ENCODE measurements at regions not wholly inside any gene's neighbourhood (a gene's known extent, or its start where the extent isn't known, plus 50 kb on each side); places are given as distances from the start of the nearest gene placed in this dataset.

DNA sequence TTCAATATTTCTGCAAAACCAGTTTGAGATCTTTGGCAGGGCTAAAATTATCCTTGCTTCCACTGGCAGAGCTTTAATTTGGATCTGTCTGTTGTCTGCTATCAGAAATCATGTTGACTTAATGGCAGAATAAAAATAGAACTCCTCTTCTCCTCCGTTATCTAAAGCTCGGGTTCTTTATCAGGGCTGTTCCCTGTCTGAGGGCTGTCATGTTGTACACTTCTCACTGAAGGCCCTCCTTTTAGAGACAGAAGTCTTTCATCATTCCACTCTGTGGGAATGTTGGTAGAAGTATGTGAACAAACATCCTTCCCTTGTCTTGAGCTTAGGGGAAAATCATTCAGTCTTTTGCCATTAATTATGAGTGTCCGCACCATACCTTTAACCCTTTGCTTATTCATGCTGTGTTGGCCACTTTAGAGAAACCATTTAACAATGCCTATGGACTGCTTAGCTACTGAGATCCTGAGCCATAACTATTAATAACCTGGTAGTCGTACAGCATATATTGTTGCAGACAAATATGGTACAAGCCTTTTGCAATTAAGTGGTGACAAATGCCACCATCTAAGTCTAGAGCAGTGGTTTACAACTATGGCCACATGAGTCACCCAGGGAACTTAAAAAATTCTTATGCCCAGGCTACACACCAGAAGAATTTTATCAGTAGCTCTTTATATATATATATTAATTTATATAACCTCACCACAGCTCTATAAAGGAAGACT, 226.0 kb upstream of the TPM1 start:
- TF ChIP-seq, protein P1, sequence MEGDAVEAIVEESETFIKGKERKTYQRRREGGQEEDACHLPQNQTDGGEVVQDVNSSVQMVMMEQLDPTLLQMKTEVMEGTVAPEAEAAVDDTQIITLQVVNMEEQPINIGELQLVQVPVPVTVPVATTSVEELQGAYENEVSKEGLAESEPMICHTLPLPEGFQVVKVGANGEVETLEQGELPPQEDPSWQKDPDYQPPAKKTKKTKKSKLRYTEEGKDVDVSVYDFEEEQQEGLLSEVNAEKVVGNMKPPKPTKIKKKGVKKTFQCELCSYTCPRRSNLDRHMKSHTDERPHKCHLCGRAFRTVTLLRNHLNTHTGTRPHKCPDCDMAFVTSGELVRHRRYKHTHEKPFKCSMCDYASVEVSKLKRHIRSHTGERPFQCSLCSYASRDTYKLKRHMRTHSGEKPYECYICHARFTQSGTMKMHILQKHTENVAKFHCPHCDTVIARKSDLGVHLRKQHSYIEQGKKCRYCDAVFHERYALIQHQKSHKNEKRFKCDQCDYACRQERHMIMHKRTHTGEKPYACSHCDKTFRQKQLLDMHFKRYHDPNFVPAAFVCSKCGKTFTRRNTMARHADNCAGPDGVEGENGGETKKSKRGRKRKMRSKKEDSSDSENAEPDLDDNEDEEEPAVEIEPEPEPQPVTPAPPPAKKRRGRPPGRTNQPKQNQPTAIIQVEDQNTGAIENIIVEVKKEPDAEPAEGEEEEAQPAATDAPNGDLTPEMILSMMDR (IDR thresholded peaks at IDR 0.05): no peak
- TF ChIP-seq ZFX (IDR thresholded peaks at IDR 0.05; ENCODE audit: borderline replicate concordance): no peak
- no peak overlapping the region for H3K27ac ChIP-seq

DNA sequence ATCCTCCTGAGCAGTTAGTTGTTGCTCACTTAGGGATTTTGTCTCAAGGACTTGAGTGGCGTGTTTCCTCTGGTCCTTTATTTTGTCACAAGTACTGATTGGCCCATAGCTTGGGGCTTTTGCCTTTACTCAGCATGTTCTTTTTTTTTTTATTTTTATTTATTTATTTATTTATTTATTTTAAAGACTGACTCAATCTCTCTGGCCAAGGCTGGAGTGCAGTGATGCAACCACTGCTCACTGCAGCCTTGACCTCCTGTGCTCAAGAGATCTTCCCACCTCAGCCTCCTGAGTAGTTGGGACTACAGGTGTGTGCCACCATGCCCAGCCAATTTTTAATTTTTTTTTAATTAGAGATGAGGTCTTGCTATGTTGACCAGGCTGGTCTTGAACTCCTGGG, 223.9 kb upstream of the TPM1 start:
- TF ChIP-seq, protein P1 (IDR thresholded peaks at IDR 0.05): no peak
- no peak for TF ChIP-seq ZFX (IDR thresholded peaks at IDR 0.05; ENCODE audit: borderline replicate concordance)

DNA sequence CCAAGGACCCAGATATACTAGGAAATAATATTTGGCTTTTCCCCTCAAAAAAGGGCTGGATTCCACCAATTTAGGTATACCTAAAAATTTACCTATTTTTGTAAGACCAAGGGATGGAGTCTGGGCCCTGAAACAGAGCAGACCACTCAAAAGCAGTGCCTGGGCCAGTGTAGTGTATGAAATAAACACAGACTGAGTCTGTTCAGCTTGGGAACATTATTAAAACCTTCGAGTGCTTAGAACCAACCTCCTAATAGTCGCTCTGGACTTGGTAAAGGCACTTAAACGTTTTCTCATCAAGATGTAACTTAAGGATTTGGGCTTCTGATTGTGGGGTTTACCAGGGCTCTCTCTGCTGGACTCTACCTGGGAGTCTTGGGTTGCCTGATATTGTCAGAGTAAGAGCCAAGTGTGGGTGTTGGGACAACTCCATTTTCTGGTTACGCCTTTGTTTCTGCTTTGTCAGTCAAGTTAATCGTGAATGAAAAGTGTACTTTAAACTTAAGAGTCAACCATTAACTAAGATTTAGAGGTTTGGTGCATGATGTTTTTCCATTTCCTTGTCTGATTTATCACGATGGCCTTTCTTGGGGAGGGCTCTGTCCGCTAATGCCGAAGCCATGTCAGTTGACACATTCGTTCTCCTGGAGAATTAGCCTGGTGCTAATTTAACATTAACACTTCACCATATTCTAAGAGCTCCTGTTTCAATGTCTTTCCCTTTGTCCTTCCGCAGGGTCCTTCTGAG, 221.0 kb upstream of the TPM1 start:
- TF ChIP-seq, protein P1 (IDR thresholded peaks at IDR 0.05): no peak
- TF ChIP-seq ZFX (IDR thresholded peaks at IDR 0.05; ENCODE audit: borderline replicate concordance): no peak
- H3K27ac ChIP-seq: no peak overlapping the region

More for the DNA sequence above, 223.9 kb upstream of the TPM1 start:
- H3K27ac ChIP-seq: no peak overlapping the region

DNA sequence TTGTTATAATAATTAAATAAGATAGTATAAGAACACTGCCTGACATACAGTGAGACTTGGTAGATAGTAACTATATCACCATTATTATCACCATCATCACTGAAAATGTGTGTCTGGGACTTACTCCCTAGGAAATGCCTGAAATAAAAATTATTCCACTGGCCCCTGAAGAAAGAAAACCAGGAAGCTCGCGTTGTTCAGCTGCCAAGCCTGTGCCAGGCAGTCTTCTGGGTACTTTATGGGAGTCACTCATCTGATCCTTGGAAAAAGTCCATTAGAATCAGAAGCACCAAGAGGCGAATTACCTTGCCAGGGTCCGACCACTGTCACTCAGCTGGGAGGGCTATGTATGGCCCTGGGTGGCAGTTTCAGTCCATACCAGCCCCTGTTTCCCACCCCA, 220.3 kb upstream of the TPM1 start:
- TF ChIP-seq, protein P1 (IDR thresholded peaks at IDR 0.05): no peak
- no peak for TF ChIP-seq ZFX (IDR thresholded peaks at IDR 0.05; ENCODE audit: borderline replicate concordance)
- no peak overlapping the region for H3K27ac ChIP-seq

DNA sequence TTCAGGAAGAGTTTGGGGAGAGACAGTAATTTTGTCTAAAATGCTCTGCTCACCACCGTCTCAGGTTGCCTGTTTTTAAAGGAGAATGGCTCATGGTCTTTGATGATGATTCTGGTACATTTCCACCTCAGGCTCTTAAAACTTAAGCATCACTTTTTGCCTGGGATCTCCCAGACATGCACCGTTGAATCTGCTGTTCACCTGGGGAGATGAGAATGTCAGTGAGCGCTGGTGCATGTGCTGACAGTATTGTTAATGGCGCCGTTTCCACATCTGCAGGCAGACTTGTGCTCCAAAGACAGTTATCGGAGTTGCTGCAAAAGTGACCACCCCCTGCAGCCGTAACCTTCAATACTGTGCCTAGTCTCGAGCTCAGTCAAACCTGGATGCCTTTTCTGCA, 219.0 kb upstream of the TPM1 start:
- H3K27ac ChIP-seq: no peak overlapping the region
- TF ChIP-seq, protein P1 (IDR thresholded peaks at IDR 0.05): no peak
- TF ChIP-seq ZFX (IDR thresholded peaks at IDR 0.05; ENCODE audit: borderline replicate concordance): no peak

DNA sequence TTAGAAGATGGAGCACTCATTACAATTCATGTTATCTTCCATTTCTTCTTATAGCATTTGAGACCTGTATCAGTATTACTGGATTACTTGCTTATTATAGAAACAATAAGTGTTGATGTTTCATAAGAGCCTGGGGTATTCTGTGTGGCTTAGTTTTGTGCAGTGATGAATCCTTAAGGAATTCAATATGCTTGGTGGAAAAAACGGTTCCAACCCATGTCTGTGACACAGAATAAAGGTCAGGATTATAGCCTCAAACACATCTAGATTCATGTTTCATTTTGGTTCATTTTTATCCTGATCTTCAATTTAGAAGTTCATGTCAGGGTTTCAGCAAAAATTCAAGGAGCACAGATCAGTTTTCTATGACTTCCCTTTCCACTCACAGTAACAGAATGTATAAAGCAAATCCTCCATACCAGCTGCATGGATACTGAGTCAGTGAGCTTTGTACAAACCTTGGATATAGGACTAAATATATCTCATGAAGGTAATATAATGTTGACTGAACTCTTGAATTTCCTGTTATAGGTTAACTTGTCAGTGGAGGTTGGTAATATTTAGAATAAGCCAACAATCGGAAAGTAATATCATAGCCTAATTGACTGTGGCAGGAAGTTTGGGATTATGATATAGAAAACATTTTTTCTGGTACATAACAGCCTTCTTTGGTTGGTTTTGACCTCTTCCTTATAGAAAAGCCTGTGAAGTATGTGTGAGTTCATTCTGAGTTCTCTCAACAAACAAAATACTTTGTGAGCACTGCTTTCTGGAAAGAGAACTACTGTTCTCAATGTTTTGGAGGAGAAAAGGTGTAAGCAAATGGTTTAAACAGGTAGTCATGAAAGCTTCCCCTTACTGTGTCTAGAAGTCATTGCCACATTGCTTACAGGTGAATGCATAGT, 218.2 kb upstream of the TPM1 start:
- TF ChIP-seq ZFX (IDR thresholded peaks at IDR 0.05; ENCODE audit: borderline replicate concordance): no peak
- TF ChIP-seq, protein P1 (IDR thresholded peaks at IDR 0.05): no peak
- H3K27ac ChIP-seq: no peak overlapping the region

Measured in 22Rv1 (cell line).